GM12878 (cell line): ENCODE measurements at regions not wholly inside any gene's neighbourhood (a gene's known extent, or its start where the extent isn't known, plus 50 kb on each side); places are given as distances from the start of the nearest gene placed in this dataset.

Experiments
- ATAC-seq: fragments of 200-7000 bp; cut with Tn5 transposase; 3 replicates; pipeline ENCODE4 v1.9.1; 2020; ENCODE audit warnings: mild to moderate bottlenecking, moderate library complexity
- BruUV-seq: library from RNA; stranded (reverse); fragments of 400-500 nt; replicated peaks from 2 replicates; lab custom pipeline; 2021; lab: Mats Ljungman, UMichigan
- CTCF ChIA-PET: fragments of 300-600 bp; sonication (Branson Sonifier 250); formaldehyde crosslinking; extraction: SDS; loops from one replicate; lab custom pipeline; 2021; ENCODE audit warnings: inconsistent platforms; lab: Yijun Ruan, JAX
- POLR2A ChIA-PET: fragments of 350-600 bp; formaldehyde crosslinking; extraction: SDS; loops from one replicate; lab custom pipeline; 2021; ENCODE audit warnings: inconsistent platforms; lab: Charles Lee
- RAD21 ChIA-PET: fragments of 300-600 bp; sonication (Branson Sonifier 250); formaldehyde crosslinking; loops from one replicate; lab custom pipeline; 2023; ENCODE audit warnings: antibody characterized with exemption; ENCODE audit not compliant: unreplicated experiment; lab: Charles Lee
- SMC1A ChIA-PET: fragments of 300-600 bp; sonication (Branson Sonifier 250); formaldehyde crosslinking; loops from one replicate; lab custom pipeline; 2023; ENCODE audit not compliant: unreplicated experiment, uncharacterized antibody; lab: Charles Lee
- DNase-seq: peaks from one replicate; pipeline ENCODE4 v3.0.0-alpha.2; 2011; ENCODE audit warnings: low read depth, low spot score
- FAIRE-seq: peaks from 3 replicates; lab custom pipeline; 2011; peaks lifted over from hg19 to GRCh38; lab: Jason Lieb, UNC
- H2AFZ ChIP-seq: 2 replicates; pipeline ENCODE4 v1.6.0; 2011; ENCODE audit warnings: low read depth, low read length, control low read depth; ENCODE audit not compliant: control insufficient read depth
- H3K27ac ChIP-seq: 2 replicates; pipeline ENCODE4 v1.5.1; 2011; ENCODE audit warnings: control low read depth; ENCODE audit not compliant: control insufficient read depth, insufficient read depth
- H3K27me3 ChIP-seq, 2 experiments: replicated peaks in 1 of 2; 2 replicates each; pipeline versions ENCODE4 v1.6.0 to v1.6.1; 2011; ENCODE audit warnings: low read length in 1 of 2; ENCODE audit not compliant: control insufficient read depth in 2 of 2, insufficient read depth in 2 of 2
- H3K36me3 ChIP-seq, 2 experiments: 2 replicates each; pipeline ENCODE4 v1.5.1; 2011; ENCODE audit warnings: low read length in 1 of 2; ENCODE audit not compliant: control insufficient read depth in 2 of 2, insufficient read depth in 2 of 2
- H3K4me1 ChIP-seq: 2 replicates; pipeline ENCODE4 v1.6.1; 2011; ENCODE audit warnings: mild to moderate bottlenecking, low read length, moderate library complexity, mixed read lengths; ENCODE audit not compliant: control insufficient read depth, insufficient read depth
- H3K4me2 ChIP-seq: 2 replicates; pipeline ENCODE4 v1.6.0; 2011; ENCODE audit warnings: control low read depth; ENCODE audit not compliant: control insufficient read depth, insufficient read depth
- H3K4me3 ChIP-seq: fragments of 200-600 bp; sonication (generic); 2 replicates; pipeline ENCODE4 v1.5.1; 2016
- H3K79me2 ChIP-seq: 2 replicates; pipeline ENCODE4 v1.6.0; 2011; ENCODE audit warnings: low read length; ENCODE audit not compliant: control insufficient read depth, insufficient read depth
- H3K9ac ChIP-seq: 2 replicates; pipeline ENCODE4 v1.8.0; 2011; ENCODE audit warnings: low read length, control low read depth, mixed read lengths; ENCODE audit not compliant: control insufficient read depth, insufficient read depth
- H3K9me3 ChIP-seq: replicated peaks from 3 replicates; pipeline ENCODE4 v1.5.1; 2011; ENCODE audit warnings: mild to moderate bottlenecking, low read length; ENCODE audit not compliant: control insufficient read depth, insufficient read depth
- H4K20me1 ChIP-seq: 2 replicates; pipeline ENCODE4 v1.6.0; 2011; ENCODE audit not compliant: control insufficient read depth, insufficient read depth
- ASH2L ChIP-seq: fragments of 300-600, 200-600 bp; sonication (generic); IDR thresholded peaks from 2 replicates; pipeline ENCODE4 v1.6.1; 2017; ENCODE audit warnings: low read depth, mild to moderate bottlenecking, borderline replicate concordance
- E2F4 ChIP-seq: IDR thresholded peaks from 2 replicates; pipeline ENCODE4 v1.6.1; 2012; ENCODE audit warnings: low read depth, low read length, improper control_type of control experiment
- IRF4 ChIP-seq: IDR thresholded peaks from 2 replicates; pipeline ENCODE4 v1.6.1; 2011; ENCODE audit warnings: low read depth, low read length
- NFIC ChIP-seq: IDR thresholded peaks from 2 replicates; pipeline ENCODE4 v1.6.1; 2012; ENCODE audit warnings: low read depth, mild to moderate bottlenecking, inconsistent platforms, low read length, moderate library complexity
- PAX8 ChIP-seq: fragments of 450-650 bp; IDR thresholded peaks from 2 replicates; pipeline ENCODE4 v1.6.1; 2017; ENCODE audit warnings: mild to moderate bottlenecking, moderate library complexity
- PKNOX1 ChIP-seq: fragments of 450-650 bp; IDR thresholded peaks from 2 replicates; pipeline ENCODE4 v1.6.1; 2016; ENCODE audit warnings: mild to moderate bottlenecking
- RBBP5 ChIP-seq: fragments of 200-600 bp; sonication (generic); conservative IDR thresholded peaks from 2 replicates; pipeline ENCODE4 v1.6.1; 2016
- SIX5 ChIP-seq: IDR thresholded peaks from 2 replicates; pipeline ENCODE4 v1.6.1; 2011; ENCODE audit warnings: mild to moderate bottlenecking, low read depth, low read length, moderate library complexity; ENCODE audit not compliant: severe bottlenecking
- ZBED1 ChIP-seq: IDR thresholded peaks from 2 replicates; pipeline ENCODE4 v1.6.1; 2016; ENCODE audit warnings: borderline replicate concordance
- ZBTB11 ChIP-seq: fragments of 450-650 bp; formaldehyde crosslinking; IDR thresholded peaks from 2 replicates; pipeline ENCODE4 v1.5.0; 2022; ENCODE audit warnings: mild to moderate bottlenecking, missing genetic modification characterization
- WGBS: methylation state at CpG from one replicate; pipeline ENCODE4 v1.1.6; 2016; ENCODE audit warnings: low lambda C conversion rate; ENCODE audit not compliant: insufficient replicate concordance, insufficient coverage; ENCODE audit errors: missing lambda C conversion rate; 5-methylcytosine and 5-hydroxymethylcytosine counted together
- in situ Hi-C: fragments of 300-500 bp; cut with MboI; formaldehyde crosslinking; loops from 9 replicates; pipeline ENCODE4 v1.14.3; 2018; ENCODE audit warnings: mixed read lengths
- intact Hi-C: fragments of 100-400 bp; cut with micrococcal nuclease; formaldehyde crosslinking; loops from one replicate; pipeline ENCODE4 v1.14.2; 2022; ENCODE audit not compliant: unreplicated experiment

GRCh38 chr1:215022204-215022603, 60.3 kb upstream of the KCNK2 start:
- Histone ChIP-seq H3K36me3 (no peaks in the 10 kb centered on the region), H3K4me2 (no peak overlapping the region), H3K27me3 (no peaks in the 10 kb centered on the region), H3K4me3 (no peak overlapping the region), H3K4me1 (no peaks in the 10 kb centered on the region), H2AFZ (no peak overlapping the region), H3K9ac (no peak overlapping the region), H4K20me1 (no peaks in the 10 kb centered on the region), H3K27ac (no peak overlapping the region), H3K9me3 (no peaks in the 10 kb centered on the region), H3K79me2 (no peaks in the 10 kb centered on the region)
- SMC1A ChIA-PET = no interaction called here
- WGBS = 0% methylated on average over 1 of the region's 1 CpG
- POLR2A ChIA-PET = no interaction called here
- TF ChIP-seq ASH2L = no peak
- no peak for TF ChIP-seq ZBTB11 (CRISPR knock-in tag)
- no peak for TF ChIP-seq IRF4
- TF ChIP-seq PAX8 = no peak
- no peak for TF ChIP-seq RBBP5
- no peak for TF ChIP-seq PKNOX1
- TF ChIP-seq E2F4 = no peak
- no peak for TF ChIP-seq SIX5
- no peak for TF ChIP-seq ZBED1
- no peak for TF ChIP-seq NFIC
- BruUV-seq = no TSS peak
- ATAC-seq = no peak
- RAD21 ChIA-PET = no interaction called here
- no peak for FAIRE-seq
- in situ Hi-C loops (no loop called here), intact Hi-C loops (no loop called here)
- CTCF ChIA-PET = no interaction called here
- DNase-seq = no peak
